ENCODE measurements at regions not wholly inside any gene's neighbourhood (a gene's known extent, or its start where the extent isn't known, plus 50 kb on each side); places are given as distances from the start of the nearest gene placed in this dataset.

GRCh38 chr17:13694934-13695333 is 93.2 kb upstream of the HS3ST3A1 start:
- TF ChIP-seq CTCF (IDR thresholded peaks at IDR 0.05) (no peak), POLR2AphosphoS5 (IDR thresholded peaks at IDR 0.05) (no peak), POLR2A (IDR thresholded peaks at IDR 0.05) (no peak)
